GM12872 (cell line): ENCODE measurements at regions not wholly inside any gene's neighbourhood (a gene's known extent, or its start where the extent isn't known, plus 50 kb on each side); places are given as distances from the start of the nearest gene placed in this dataset.

Experiments used
- TF ChIP-seq, protein P1 (sequence below): IDR thresholded peaks from 3 replicates; pipeline ENCODE4 v1.5.1; 2011; ENCODE audit warnings: low read depth, mild to moderate bottlenecking, low read length, moderate library complexity; ENCODE audit not compliant: insufficient read depth

DNA sequence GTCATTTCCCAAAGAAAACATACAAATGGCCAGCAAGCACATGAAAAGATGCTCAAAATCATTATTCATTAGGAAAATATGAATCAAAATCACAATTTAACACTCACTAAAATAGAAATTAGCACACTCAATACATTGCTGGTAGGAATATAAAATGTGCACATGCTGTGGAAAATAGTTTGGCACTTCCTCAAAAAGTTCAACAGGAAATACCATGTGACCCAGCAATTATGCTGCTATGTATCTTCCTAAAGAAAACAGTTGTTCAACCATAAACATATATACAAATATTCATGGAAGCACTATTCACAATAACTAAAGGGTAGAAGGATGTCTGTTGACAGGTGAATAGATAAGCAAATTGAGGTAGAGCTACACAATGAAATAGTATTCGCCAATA lies 187.3 kb upstream of the SOX6 start:
- TF ChIP-seq, protein P1, sequence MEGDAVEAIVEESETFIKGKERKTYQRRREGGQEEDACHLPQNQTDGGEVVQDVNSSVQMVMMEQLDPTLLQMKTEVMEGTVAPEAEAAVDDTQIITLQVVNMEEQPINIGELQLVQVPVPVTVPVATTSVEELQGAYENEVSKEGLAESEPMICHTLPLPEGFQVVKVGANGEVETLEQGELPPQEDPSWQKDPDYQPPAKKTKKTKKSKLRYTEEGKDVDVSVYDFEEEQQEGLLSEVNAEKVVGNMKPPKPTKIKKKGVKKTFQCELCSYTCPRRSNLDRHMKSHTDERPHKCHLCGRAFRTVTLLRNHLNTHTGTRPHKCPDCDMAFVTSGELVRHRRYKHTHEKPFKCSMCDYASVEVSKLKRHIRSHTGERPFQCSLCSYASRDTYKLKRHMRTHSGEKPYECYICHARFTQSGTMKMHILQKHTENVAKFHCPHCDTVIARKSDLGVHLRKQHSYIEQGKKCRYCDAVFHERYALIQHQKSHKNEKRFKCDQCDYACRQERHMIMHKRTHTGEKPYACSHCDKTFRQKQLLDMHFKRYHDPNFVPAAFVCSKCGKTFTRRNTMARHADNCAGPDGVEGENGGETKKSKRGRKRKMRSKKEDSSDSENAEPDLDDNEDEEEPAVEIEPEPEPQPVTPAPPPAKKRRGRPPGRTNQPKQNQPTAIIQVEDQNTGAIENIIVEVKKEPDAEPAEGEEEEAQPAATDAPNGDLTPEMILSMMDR, result no peak

GRCh38 chr11:16542353-16542752 lies 186.0 kb upstream of the SOX6 start:
- TF ChIP-seq, protein P1, result no peak

- TF ChIP-seq, protein P1, result no peak
These were observed 180.2 kb upstream of the SOX6 start for GRCh38 chr11:16536513-16536912.

GRCh38 chr11:16528639-16529038 lies 172.3 kb upstream of the SOX6 start:
- TF ChIP-seq, protein P1, result no peak

DNA sequence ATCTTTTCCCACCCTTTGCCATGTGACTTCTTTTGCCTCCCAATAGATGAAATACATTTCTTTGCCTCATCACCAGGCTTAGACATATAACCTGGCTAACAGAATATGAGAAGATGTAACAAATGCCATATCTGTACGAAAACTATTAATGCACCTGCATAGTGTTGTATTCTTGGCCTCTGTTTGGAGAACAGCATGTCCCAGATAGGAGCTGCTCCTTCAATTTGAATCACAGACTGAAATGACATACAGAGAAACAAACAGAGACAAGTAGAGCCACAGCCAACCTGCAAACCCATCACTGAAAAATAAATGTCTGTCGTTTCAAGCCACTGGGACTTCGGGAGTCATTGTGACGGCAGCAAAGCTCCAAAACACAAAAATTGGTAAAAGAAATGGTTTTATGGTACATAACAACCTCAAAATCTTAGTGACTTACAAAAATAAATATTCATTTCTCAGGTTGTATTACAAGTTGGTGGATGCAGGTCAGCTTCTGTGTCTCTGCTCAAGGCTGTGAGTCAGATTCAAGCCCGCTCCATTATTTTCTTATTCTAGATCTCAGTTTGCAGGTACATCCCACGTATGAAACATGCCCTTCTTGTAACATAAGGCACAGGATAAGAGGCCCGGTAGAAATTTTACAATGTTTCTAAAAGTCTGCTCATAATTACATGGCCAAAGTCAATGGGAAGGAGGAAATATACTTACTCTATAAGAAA lies 171.3 kb upstream of the SOX6 start:
- TF ChIP-seq, protein P1, result no peak

- TF ChIP-seq, protein P1, result no peak
These were observed 170.6 kb upstream of the SOX6 start for GRCh38 chr11:16526947-16527346.

DNA sequence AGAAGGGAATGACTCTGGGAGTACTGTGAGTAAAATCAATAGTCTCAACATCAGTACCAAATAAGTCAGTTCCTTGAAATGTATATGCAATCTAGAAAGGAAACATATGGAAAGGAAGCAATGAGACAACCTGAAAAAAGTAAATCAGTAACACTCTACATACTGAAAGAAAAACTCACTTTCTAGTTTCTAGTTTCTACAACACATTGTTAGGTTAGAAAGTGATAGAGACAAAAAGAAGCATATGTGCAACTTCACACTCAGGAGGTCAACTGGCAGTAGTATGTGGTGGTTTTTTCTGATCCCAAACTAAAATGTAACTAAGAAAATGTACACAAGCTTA lies 156.5 kb upstream of the SOX6 start:
- TF ChIP-seq, protein P1, result no peak
